H1 (cell line): ENCODE measurements at regions not wholly inside any gene's neighbourhood (a gene's known extent, or its start where the extent isn't known, plus 50 kb on each side); places are given as distances from the start of the nearest gene placed in this dataset.

ENCODE experiments used
- CTCF ChIA-PET: fragments of 300-600 bp; sonication (Branson Sonifier 250); formaldehyde crosslinking; loops from one replicate; lab custom pipeline; 2021; ENCODE audit not compliant: partially characterized antibody; lab: Charles Lee
- POLR2A ChIA-PET: fragments of 300-600 bp; sonication (Branson Sonifier 250); formaldehyde crosslinking; loops from one replicate; lab custom pipeline; 2021; ENCODE audit warnings: inconsistent platforms; ENCODE audit not compliant: partially characterized antibody; lab: Charles Lee
- DNase-seq, 2 experiments: peaks; one replicate each; pipeline versions ENCODE4 v3.0.0 to v3.0.0-alpha.2; 2010 to 2022; ENCODE audit warnings: low spot score in 2 of 2, low read depth in 1 of 2, mixed read lengths in 1 of 2
- FAIRE-seq: peaks from 2 replicates; lab custom pipeline; 2011; peaks lifted over from hg19 to GRCh38; lab: Jason Lieb, UNC
- H2AFZ ChIP-seq: 2 replicates; pipeline ENCODE4 v1.8.1; 2012; ENCODE audit warnings: low read length, inconsistent platforms
- H2AK5ac ChIP-seq: 2 replicates; pipeline ENCODE4 v1.6.1; 2013; ENCODE audit warnings: low read depth, low read length
- H2BK120ac ChIP-seq: replicated peaks from 2 replicates; pipeline ENCODE3; 2013; ENCODE audit warnings: low read depth, low read length, inconsistent platforms
- H2BK12ac ChIP-seq: 2 replicates; pipeline ENCODE4 v1.6.1; 2013; ENCODE audit warnings: low read depth, low read length
- H2BK15ac ChIP-seq: 2 replicates; pipeline ENCODE4 v1.6.1; 2013; ENCODE audit warnings: low read length
- H2BK20ac ChIP-seq: 2 replicates; pipeline ENCODE4 v1.6.1; 2013; ENCODE audit warnings: low read length
- H2BK5ac ChIP-seq: 2 replicates; pipeline ENCODE4 v1.6.1; 2013; ENCODE audit warnings: low read depth, low read length
- H3K14ac ChIP-seq: 2 replicates; pipeline ENCODE4 v1.6.1; 2013; ENCODE audit warnings: inconsistent platforms; ENCODE audit not compliant: insufficient read length
- H3K18ac ChIP-seq: 2 replicates; pipeline ENCODE4 v1.6.1; 2013; ENCODE audit warnings: low read length; ENCODE audit errors: extremely low read depth
- H3K23ac ChIP-seq: 2 replicates; pipeline ENCODE4 v1.6.1; 2013; ENCODE audit warnings: inconsistent platforms; ENCODE audit not compliant: insufficient read length
- H3K23me2 ChIP-seq: 2 replicates; pipeline ENCODE4 v1.6.1; 2013; ENCODE audit warnings: low read depth, low read length
- H3K27ac ChIP-seq: 2 replicates; pipeline ENCODE4 v1.6.1; 2011; ENCODE audit warnings: low read depth, low read length, inconsistent platforms
- H3K27me3 ChIP-seq, 4 experiments: replicated peaks in 1 of 4; 1 replicate in 1 of 4; 2 replicates in 3 of 4; pipeline versions ENCODE4 v1.6.1 to v1.8.1; 2011 to 2013; ENCODE audit warnings: low read length in 3 of 4, mild to moderate bottlenecking in 3 of 4, inconsistent platforms in 2 of 4, mixed read lengths in 2 of 4, moderate library complexity in 1 of 4; ENCODE audit not compliant: control insufficient read depth in 3 of 4, insufficient read depth in 3 of 4; ENCODE audit errors: extremely low read depth in 1 of 4
- H3K36me3 ChIP-seq, 4 experiments: 2 replicates each; pipeline versions ENCODE4 v1.6.1 to v1.8.1; 2011 to 2013; ENCODE audit warnings: mild to moderate bottlenecking in 4 of 4, low read length in 3 of 4, moderate library complexity in 2 of 4, control low read depth in 1 of 4, inconsistent platforms in 1 of 4; ENCODE audit not compliant: insufficient read depth in 4 of 4, control insufficient read depth in 2 of 4
- H3K4ac ChIP-seq: replicated peaks from 2 replicates; pipeline ENCODE3; 2013; ENCODE audit warnings: low read length, low read depth, mixed read lengths, inconsistent platforms; ENCODE audit not compliant: insufficient read length
- H3K4me1 ChIP-seq, 4 experiments: replicated peaks in 1 of 4; 1 replicate in 1 of 4; 2 replicates in 3 of 4; pipeline versions ENCODE4 v1.6.1 to v1.8.1; 2011 to 2013; ENCODE audit warnings: low read length in 3 of 4, inconsistent platforms in 2 of 4, mixed read lengths in 1 of 4; ENCODE audit not compliant: insufficient read depth in 4 of 4, control insufficient read depth in 3 of 4
- H3K4me2 ChIP-seq, 2 experiments: 2 replicates each; pipeline versions ENCODE4 v1.6.1 to v1.8.1; 2011 to 2013; ENCODE audit warnings: low read depth in 2 of 2, low read length in 2 of 2, control low read depth in 1 of 2, inconsistent platforms in 1 of 2, mild to moderate bottlenecking in 1 of 2; ENCODE audit not compliant: insufficient read depth in 1 of 2
- H3K4me3 ChIP-seq, 4 experiments: fragments of 200-600, 300-600 bp in 1 of 4; sonication (generic), shearing (Covaris generic), sonication (Bioruptor Twin) in 1 of 4; 2 replicates each; pipeline versions ENCODE4 v1.5.1 to v1.8.1; 2011 to 2016; ENCODE audit warnings: low read length in 4 of 4, low read depth in 3 of 4, control low read depth in 2 of 4, inconsistent platforms in 2 of 4, mild to moderate bottlenecking in 2 of 4, mixed read lengths in 1 of 4, moderate library complexity in 1 of 4; ENCODE audit not compliant: insufficient read depth in 2 of 4; ENCODE audit errors: extremely low read depth in 1 of 4
- H3K56ac ChIP-seq: replicated peaks from 2 replicates; pipeline ENCODE3; 2013; ENCODE audit warnings: low read depth, mild to moderate bottlenecking, mixed read lengths, low read length, inconsistent platforms; ENCODE audit not compliant: insufficient read length
- H3K79me1 ChIP-seq: 2 replicates; pipeline ENCODE4 v1.6.1; 2013; ENCODE audit warnings: low read depth, low read length, control low read depth
- H3K79me2 ChIP-seq, 2 experiments: 2 replicates each; pipeline versions ENCODE4 v1.6.1 to v1.8.1; 2012 to 2013; ENCODE audit warnings: low read length in 2 of 2, mild to moderate bottlenecking in 2 of 2, inconsistent platforms in 1 of 2; ENCODE audit not compliant: insufficient read depth in 2 of 2, control insufficient read depth in 1 of 2
- H3K9ac ChIP-seq, 4 experiments: replicated peaks in 1 of 4; 1 replicate in 1 of 4; 2 replicates in 3 of 4; pipeline versions ENCODE4 v1.6.1 to v1.8.1; 2011 to 2013; ENCODE audit warnings: low read depth in 3 of 4, low read length in 3 of 4, control low read depth in 2 of 4, mild to moderate bottlenecking in 2 of 4, moderate library complexity in 2 of 4, inconsistent platforms in 1 of 4; ENCODE audit errors: extremely low read depth in 1 of 4
- H3K9me3 ChIP-seq, 2 experiments: 2 replicates each; pipeline versions ENCODE4 v1.6.1 to v1.8.1; 2012 to 2013; ENCODE audit warnings: mild to moderate bottlenecking in 2 of 2, moderate library complexity in 2 of 2, control low read depth in 1 of 2, inconsistent platforms in 1 of 2, low read depth in 1 of 2, low read length in 1 of 2, mixed read lengths in 1 of 2; ENCODE audit not compliant: insufficient read depth in 2 of 2
- H4K20me1 ChIP-seq, 2 experiments: replicated peaks in 1 of 2; 2 replicates each; pipeline versions ENCODE3 to v1.8.1; 2011 to 2013; ENCODE audit warnings: inconsistent platforms in 2 of 2, low read length in 2 of 2, mild to moderate bottlenecking in 1 of 2; ENCODE audit not compliant: insufficient read depth in 2 of 2, control insufficient read depth in 1 of 2
- H4K5ac ChIP-seq: 2 replicates; pipeline ENCODE4 v1.6.1; 2013; ENCODE audit warnings: low read length, low read depth, mixed read lengths, inconsistent platforms; ENCODE audit not compliant: insufficient read length
- H4K8ac ChIP-seq: 2 replicates; pipeline ENCODE4 v1.8.0; 2013; ENCODE audit warnings: mild to moderate bottlenecking, moderate library complexity, low read length, inconsistent platforms; ENCODE audit not compliant: insufficient read depth; ENCODE audit errors: extremely low read depth
- H4K91ac ChIP-seq: replicated peaks from 2 replicates; pipeline ENCODE3; 2013; ENCODE audit warnings: low read length, mixed read lengths, inconsistent platforms; ENCODE audit not compliant: insufficient read length
- ASH2L ChIP-seq: fragments of 200-600, 300-600 bp; sonication (generic); IDR thresholded peaks from one replicate; pipeline ENCODE4 v1.7.1; 2017; ENCODE audit warnings: low read length
- CBX5 ChIP-seq: fragments of 300-800, 300-1000 bp; sonication (generic); IDR thresholded peaks from 2 replicates; pipeline ENCODE4 v1.7.1; 2016; ENCODE audit warnings: antibody characterized with exemption, low read length, low read depth
- CHD2 ChIP-seq: IDR thresholded peaks from 2 replicates; pipeline ENCODE4 v1.6.1; 2012; ENCODE audit warnings: low read length, improper control_type of control experiment
- KDM1A ChIP-seq: fragments of 200-600, 300-600 bp; sonication (generic); IDR thresholded peaks from 2 replicates; pipeline ENCODE4 v1.7.1; 2016; ENCODE audit warnings: mild to moderate bottlenecking, low read length, borderline replicate concordance
- RBBP5 ChIP-seq: IDR thresholded peaks from 2 replicates; pipeline ENCODE4 v1.7.1; 2012; ENCODE audit warnings: low read depth, mild to moderate bottlenecking, inconsistent platforms, low read length, moderate library complexity, borderline replicate concordance
- RNF2 ChIP-seq: fragments of 200-900, 300-1000 bp; sonication (generic); IDR thresholded peaks from 2 replicates; pipeline ENCODE4 v1.7.1; 2016; ENCODE audit warnings: borderline replicate concordance, low read depth, mild to moderate bottlenecking, antibody characterized with exemption, low read length; ENCODE audit not compliant: poor library complexity, severe bottlenecking; ENCODE audit errors: missing control alignments
- WGBS, 2 experiments: shearing (Covaris generic) in 1 of 2; methylation state at CpG; one replicate each; pipeline versions ENCODE4 v1.1.6 to v1.1.7; 2013 to 2015; ENCODE audit warnings: low lambda C conversion rate in 2 of 2, mixed read lengths in 2 of 2, inconsistent platforms in 1 of 2, low coverage in 1 of 2, missing lambda C conversion rate in 1 of 2; ENCODE audit not compliant: insufficient replicate concordance in 2 of 2, insufficient coverage in 1 of 2, insufficient read length in 1 of 2; ENCODE audit errors: extremely low coverage in 1 of 2, missing lambda C conversion rate in 1 of 2; 5-methylcytosine and 5-hydroxymethylcytosine counted together
- TF ChIP-seq, protein P1 (sequence below): IDR thresholded peaks from 2 replicates; pipeline ENCODE4 v1.6.1; 2012; ENCODE audit warnings: inconsistent platforms

DNA sequence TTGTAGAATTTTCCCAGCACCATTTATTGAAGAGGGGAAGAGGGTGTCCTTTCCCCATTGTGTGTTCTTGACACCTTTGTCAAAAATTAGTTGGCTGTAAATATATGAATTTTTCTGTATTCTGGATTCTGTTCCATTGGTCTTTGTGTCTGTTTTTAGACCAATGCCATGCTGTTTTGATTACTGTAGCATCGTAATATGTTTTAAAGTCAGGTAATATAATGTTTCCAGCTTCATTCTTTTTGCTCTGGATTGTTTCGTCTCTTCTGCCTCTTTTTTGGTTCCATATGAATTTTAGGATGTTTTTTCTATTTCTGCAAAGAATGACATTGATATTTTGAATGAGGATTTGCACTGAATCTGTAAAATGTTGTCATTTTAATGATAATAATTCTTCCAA lies 331.9 kb upstream of the RGS6 start:
- Histone ChIP-seq H3K27ac (no peak overlapping the region), H4K5ac (no peak overlapping the region), H3K36me3 (no peaks in the 10 kb centered on the region), H4K8ac (no peak overlapping the region), H3K4ac (no peak overlapping the region), H3K27me3 (no peaks in the 10 kb centered on the region), H3K9me3 (peaks cover 0 to 4% of the 10 kb centered on the region in 2 experiments; a peak in 1 of 4 replicates), H2BK5ac (no peak overlapping the region), H2BK20ac (no peak overlapping the region), H3K23ac (no peak overlapping the region), H3K14ac (no peak overlapping the region), H2BK15ac (no peak overlapping the region), H3K4me2 (no peak overlapping the region), H3K79me2 (peaks cover 0 to 44% of the 10 kb centered on the region in 2 experiments; a peak in 2 of 4 replicates), H3K4me3 (no peak overlapping the region), H3K23me2 (no peaks in the 10 kb centered on the region), H2BK12ac (no peak overlapping the region), H3K18ac (no peak overlapping the region), H2AFZ (no peak overlapping the region), H2BK120ac (no peak overlapping the region), H3K9ac (no peak overlapping the region), H3K79me1 (no peaks in the 10 kb centered on the region; the same call in 1 of the 2 replicates), H4K91ac (no peak overlapping the region), H3K56ac (no peak overlapping the region), H4K20me1 (peaks cover 0 to 4% of the 10 kb centered on the region in 2 experiments), H2AK5ac (no peak overlapping the region)
- ChIA-PET POLR2A (no interaction called here), CTCF (interaction anchor here (0.6 kb wide), 1 partner anchor 29 kb away, joined by 3 read pairs; no protein-coding TSS in a partner anchor)
- no peak for FAIRE-seq
- 89% methylated on average over 2 of the region's 2 CpGs; no CpG with 5 or more reads in 1 of the 2 experiments for WGBS, 2 experiments
- no peak for TF ChIP-seq ASH2L
- TF ChIP-seq RNF2 = no peak
- no peak for TF ChIP-seq RBBP5
- TF ChIP-seq CHD2 = no peak
- no peak for TF ChIP-seq CBX5
- TF ChIP-seq, protein P1, sequence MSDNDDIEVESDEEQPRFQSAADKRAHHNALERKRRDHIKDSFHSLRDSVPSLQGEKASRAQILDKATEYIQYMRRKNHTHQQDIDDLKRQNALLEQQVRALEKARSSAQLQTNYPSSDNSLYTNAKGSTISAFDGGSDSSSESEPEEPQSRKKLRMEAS = no peak
- 0 out of 2 replicates have a peak, but pooled peaks have one; percentile 36 for TF ChIP-seq KDM1A
- TF ChIP-seq, all 59 proteins: peak for 1
- no peaks in the 10 kb centered on the region for H3K4me1 ChIP-seq
- DNase-seq = no peak
